ENCODE measurements at regions not wholly inside any gene's neighbourhood (a gene's known extent, or its start where the extent isn't known, plus 50 kb on each side); places are given as distances from the start of the nearest gene placed in this dataset.

DNA sequence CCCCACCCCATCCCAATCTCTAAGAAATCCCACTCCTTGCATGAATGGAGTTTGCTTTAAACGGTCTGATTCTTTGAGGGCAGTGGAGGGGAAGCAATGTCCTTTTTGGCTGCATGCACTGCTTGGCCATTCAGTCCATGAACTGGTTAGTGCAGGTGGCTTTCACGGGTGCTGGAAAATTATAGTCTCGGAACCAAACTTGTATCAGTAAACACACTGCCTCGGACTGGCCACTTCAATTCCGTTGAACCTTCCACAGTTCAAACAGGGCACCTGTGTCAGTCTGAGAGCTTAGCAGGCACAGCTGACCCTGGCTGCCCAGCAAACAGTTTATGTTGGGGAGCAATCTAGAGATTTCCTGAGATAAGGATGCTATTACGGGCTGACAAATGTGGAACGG, 255.6 kb downstream of the DHX15 start:
- Histone ChIP-seq H3K36me3 (no peaks in the 10 kb centered on the region), H3K27ac (no peak overlapping the region), H3K4me3 (no peak overlapping the region), H3K9me3 (no peaks in the 10 kb centered on the region), H3K27me3 (no peaks in the 10 kb centered on the region), H3K4me1 (no peaks in the 10 kb centered on the region)
- no peak for DNase-seq (ENCODE audit: low spot score in 2 of 2)
- 72% methylated on average over 6 of the region's 7 CpGs for whole genome bisulfite sequencing
- TF ChIP-seq, protein P1, sequence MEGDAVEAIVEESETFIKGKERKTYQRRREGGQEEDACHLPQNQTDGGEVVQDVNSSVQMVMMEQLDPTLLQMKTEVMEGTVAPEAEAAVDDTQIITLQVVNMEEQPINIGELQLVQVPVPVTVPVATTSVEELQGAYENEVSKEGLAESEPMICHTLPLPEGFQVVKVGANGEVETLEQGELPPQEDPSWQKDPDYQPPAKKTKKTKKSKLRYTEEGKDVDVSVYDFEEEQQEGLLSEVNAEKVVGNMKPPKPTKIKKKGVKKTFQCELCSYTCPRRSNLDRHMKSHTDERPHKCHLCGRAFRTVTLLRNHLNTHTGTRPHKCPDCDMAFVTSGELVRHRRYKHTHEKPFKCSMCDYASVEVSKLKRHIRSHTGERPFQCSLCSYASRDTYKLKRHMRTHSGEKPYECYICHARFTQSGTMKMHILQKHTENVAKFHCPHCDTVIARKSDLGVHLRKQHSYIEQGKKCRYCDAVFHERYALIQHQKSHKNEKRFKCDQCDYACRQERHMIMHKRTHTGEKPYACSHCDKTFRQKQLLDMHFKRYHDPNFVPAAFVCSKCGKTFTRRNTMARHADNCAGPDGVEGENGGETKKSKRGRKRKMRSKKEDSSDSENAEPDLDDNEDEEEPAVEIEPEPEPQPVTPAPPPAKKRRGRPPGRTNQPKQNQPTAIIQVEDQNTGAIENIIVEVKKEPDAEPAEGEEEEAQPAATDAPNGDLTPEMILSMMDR (IDR thresholded peaks at IDR 0.05), result no peak

GRCh38 chr4:24328310-24328709, 256.0 kb downstream of the DHX15 start:
- no peak overlapping the region for H3K27ac ChIP-seq
- no peaks in the 10 kb centered on the region for H3K36me3 ChIP-seq
- DNase-seq (ENCODE audit: low spot score in 2 of 2), result no peak
- no peak for TF ChIP-seq EP300 (IDR thresholded peaks at IDR 0.05)
- no peak for TF ChIP-seq POLR2AphosphoS5 (IDR thresholded peaks at IDR 0.05)
- TF ChIP-seq POLR2A (IDR thresholded peaks at IDR 0.05), result no peak
- TF ChIP-seq, protein P1 (IDR thresholded peaks at IDR 0.05), result no peak
- no peaks in the 10 kb centered on the region for H3K4me1 ChIP-seq
- no peaks in the 10 kb centered on the region for H3K9me3 ChIP-seq
- H3K27me3 ChIP-seq, result no peaks in the 10 kb centered on the region
- 74% methylated on average over 1 of the region's 1 CpG for whole genome bisulfite sequencing
- no peak overlapping the region for H3K4me3 ChIP-seq

DNA sequence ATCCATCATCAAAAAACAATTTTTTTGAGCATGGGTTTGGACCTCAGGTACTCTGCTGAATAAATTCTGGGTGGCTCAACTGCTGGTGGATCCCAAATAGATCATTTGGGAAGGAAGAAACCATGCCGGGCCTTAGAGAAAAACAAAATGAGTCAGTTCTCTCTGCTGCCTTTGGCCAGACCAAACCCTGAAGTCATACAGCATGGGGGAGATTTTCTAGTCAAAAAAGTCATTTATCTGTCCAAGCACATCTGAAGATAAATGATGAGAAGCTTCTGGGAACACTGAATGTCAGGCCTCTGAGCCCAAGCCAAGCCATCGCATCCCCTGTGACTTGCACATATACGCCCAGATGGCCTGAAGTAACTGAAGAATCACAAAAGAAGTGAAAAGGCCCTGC, 261.4 kb downstream of the DHX15 start:
- Histone ChIP-seq H3K27me3 (no peaks in the 10 kb centered on the region), H3K4me1 (peaks cover 7% of the 10 kb centered on the region), H3K27ac (no peak overlapping the region), H3K36me3 (no peaks in the 10 kb centered on the region), H3K9me3 (no peaks in the 10 kb centered on the region), H3K4me3 (no peak overlapping the region)
- 84% methylated on average over 3 of the region's 3 CpGs for WGBS
- TF ChIP-seq, protein P1 (IDR thresholded peaks at IDR 0.05), result no peak
- TF ChIP-seq EP300 (IDR thresholded peaks at IDR 0.05), result no peak
- no peak for TF ChIP-seq POLR2A (IDR thresholded peaks at IDR 0.05)
- no peak for TF ChIP-seq POLR2AphosphoS5 (IDR thresholded peaks at IDR 0.05)
- no peak for DNase-seq (ENCODE audit: low spot score in 2 of 2)

DNA sequence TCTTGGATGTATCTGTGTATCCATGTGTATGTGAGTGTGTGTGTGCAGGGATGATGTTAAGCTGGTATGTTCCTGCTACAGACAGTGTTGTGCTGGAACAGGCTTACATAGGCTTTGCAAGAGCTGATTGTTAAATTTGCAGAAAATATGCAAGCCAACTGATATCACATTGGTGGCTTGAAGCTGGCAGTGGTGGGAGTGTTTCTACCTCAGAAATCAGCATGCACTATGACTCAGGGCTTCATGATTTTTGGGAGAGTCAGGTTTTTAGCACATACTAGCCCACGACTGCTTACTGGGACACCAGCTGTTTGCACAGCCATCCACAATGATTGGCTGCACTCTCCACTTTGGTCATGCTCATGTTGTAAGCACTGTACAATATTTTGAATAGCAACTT, 261.8 kb downstream of the DHX15 start:
- no peaks in the 10 kb centered on the region for H3K36me3 ChIP-seq
- no peak for TF ChIP-seq POLR2A (IDR thresholded peaks at IDR 0.05)
- no peak overlapping the region for H3K27ac ChIP-seq

DNA sequence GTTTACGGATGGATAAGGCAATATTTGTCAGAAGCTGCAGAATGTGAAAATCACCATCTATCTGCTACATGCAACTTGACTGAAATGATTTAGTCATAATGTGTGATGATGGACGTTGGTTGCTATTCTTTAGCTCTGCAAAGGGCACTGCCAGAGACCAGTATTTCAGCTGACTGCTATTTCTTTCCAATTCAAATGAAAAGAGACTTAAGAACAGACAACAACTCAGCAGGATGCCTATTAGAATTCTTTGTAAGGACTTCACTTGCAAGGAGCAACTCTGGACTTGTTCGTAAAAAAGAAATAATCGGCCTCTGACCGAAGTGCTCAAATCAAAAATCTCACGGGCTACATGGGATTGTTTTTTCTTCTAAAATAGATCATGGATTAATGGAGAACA, 262.7 kb downstream of the DHX15 start:
- 46% methylated on average over 6 of the region's 6 CpGs for WGBS
- Histone ChIP-seq H3K9me3 (no peaks in the 10 kb centered on the region), H3K36me3 (no peaks in the 10 kb centered on the region), H3K27ac (no peak overlapping the region), H3K4me1 (peaks cover 7% of the 10 kb centered on the region), H3K4me3 (no peak overlapping the region), H3K27me3 (no peaks in the 10 kb centered on the region)
- no peak for TF ChIP-seq EP300 (IDR thresholded peaks at IDR 0.05)
- TF ChIP-seq POLR2AphosphoS5 (IDR thresholded peaks at IDR 0.05), result no peak
- TF ChIP-seq POLR2A (IDR thresholded peaks at IDR 0.05), result no peak
- TF ChIP-seq, protein P1 (IDR thresholded peaks at IDR 0.05), result no peak
- DNase-seq (ENCODE audit: low spot score in 2 of 2), result no peak

More for the DNA sequence above, 261.8 kb downstream of the DHX15 start:
- no peak overlapping the region for H3K4me3 ChIP-seq
- 80% methylated on average over 1 of the region's 1 CpG for WGBS
- H3K27me3 ChIP-seq, result no peaks in the 10 kb centered on the region
- H3K9me3 ChIP-seq, result no peaks in the 10 kb centered on the region
- peaks cover 7% of the 10 kb centered on the region for H3K4me1 ChIP-seq
- no peak for DNase-seq (ENCODE audit: low spot score in 2 of 2)

DNA sequence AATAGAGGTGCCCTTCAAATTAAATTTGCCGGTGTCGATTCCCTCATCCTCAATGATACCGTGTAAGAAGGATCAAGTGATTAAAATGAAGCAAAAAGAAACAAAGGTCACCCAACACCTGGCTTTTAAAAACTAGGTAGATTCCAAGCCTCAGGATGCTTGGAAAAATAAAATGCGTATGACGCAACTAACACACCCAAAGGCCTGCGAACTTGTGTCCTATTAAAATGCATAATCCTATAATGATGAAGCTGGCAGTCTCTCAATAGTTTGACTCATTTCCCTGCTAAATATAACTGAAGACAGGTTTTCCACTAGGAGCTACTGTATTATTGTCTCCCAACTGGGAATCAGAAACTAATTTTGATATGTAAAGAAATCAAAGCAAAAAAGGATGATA, 263.2 kb downstream of the DHX15 start:
- Histone ChIP-seq H3K4me3 (no peak overlapping the region), H3K36me3 (no peaks in the 10 kb centered on the region), H3K4me1 (peaks cover 7% of the 10 kb centered on the region), H3K27ac (no peak overlapping the region), H3K9me3 (no peaks in the 10 kb centered on the region), H3K27me3 (no peaks in the 10 kb centered on the region)
- TF ChIP-seq, protein P1 (IDR thresholded peaks at IDR 0.05), result no peak
- TF ChIP-seq EP300 (IDR thresholded peaks at IDR 0.05) (no peak), POLR2A (IDR thresholded peaks at IDR 0.05) (no peak), POLR2AphosphoS5 (IDR thresholded peaks at IDR 0.05) (no peak)
- 40% methylated on average over 6 of the region's 6 CpGs for WGBS
- no peak for DNase-seq (ENCODE audit: low spot score in 2 of 2)

Data from suprapubic skin (tissue), 4 donors.